ENCODE measurements at regions not wholly inside any gene's neighbourhood (a gene's known extent, or its start where the extent isn't known, plus 50 kb on each side); places are given as distances from the start of the nearest gene placed in this dataset.

GRCh38 chr11:94671553-94672366 is 96.4 kb upstream of the AMOTL1 start:
- no peak for DNase-seq (ENCODE audit: low read depth)
- no peak overlapping the region for H3K4me3 ChIP-seq (ENCODE audit: low read depth, low read length)

- no peak for DNase-seq (ENCODE audit: low read depth)
- H3K4me3 ChIP-seq (ENCODE audit: low read depth, low read length), result no peak overlapping the region
Observed at GRCh38 chr11:94672636-94673035, 95.5 kb upstream of the AMOTL1 start.

- H3K4me3 ChIP-seq (ENCODE audit: low read depth, low read length), result no peak overlapping the region
- no peak for DNase-seq (ENCODE audit: low read depth)
Observed at GRCh38 chr11:94673386-94673785, 94.8 kb upstream of the AMOTL1 start.

- no peak for DNase-seq (ENCODE audit: low read depth)
Observed at GRCh38 chr11:94673951-94674491, 94.1 kb upstream of the AMOTL1 start.

GRCh38 chr11:94675239-94675638 is 92.9 kb upstream of the AMOTL1 start:
- no peak overlapping the region for H3K4me3 ChIP-seq (ENCODE audit: low read depth, low read length)
- no peak for DNase-seq (ENCODE audit: low read depth)

More at GRCh38 chr11:94673951-94674491, 94.1 kb upstream of the AMOTL1 start:
- no peak overlapping the region for H3K4me3 ChIP-seq (ENCODE audit: low read depth, low read length)

GRCh38 chr11:94675813-94676212 is 92.3 kb upstream of the AMOTL1 start:
- H3K4me3 ChIP-seq (ENCODE audit: low read depth, low read length), result no peak overlapping the region
- DNase-seq (ENCODE audit: low read depth), result no peak

- H3K4me3 ChIP-seq (ENCODE audit: low read depth, low read length), result no peak overlapping the region
- DNase-seq (ENCODE audit: low read depth), result no peak
Observed at GRCh38 chr11:94676814-94677213, 91.3 kb upstream of the AMOTL1 start.

GRCh38 chr11:94678236-94678635 is 89.9 kb upstream of the AMOTL1 start:
- no peak overlapping the region for H3K4me3 ChIP-seq (ENCODE audit: low read depth, low read length)

GRCh38 chr11:94678901-94679300 is 89.3 kb upstream of the AMOTL1 start:
- DNase-seq (ENCODE audit: low read depth), result no peak
- H3K4me3 ChIP-seq (ENCODE audit: low read depth, low read length), result no peak overlapping the region

More at GRCh38 chr11:94678236-94678635, 89.9 kb upstream of the AMOTL1 start:
- DNase-seq (ENCODE audit: low read depth), result no peak

- DNase-seq (ENCODE audit: low read depth), result no peak
- no peak overlapping the region for H3K4me3 ChIP-seq (ENCODE audit: low read depth, low read length)
Observed at GRCh38 chr11:94680426-94680825, 87.7 kb upstream of the AMOTL1 start.

GRCh38 chr11:94681140-94681539 is 87.0 kb upstream of the AMOTL1 start:
- no peak overlapping the region for H3K4me3 ChIP-seq (ENCODE audit: low read depth, low read length)
- DNase-seq (ENCODE audit: low read depth), result no peak

- DNase-seq (ENCODE audit: low read depth), result no peak
- no peak overlapping the region for H3K4me3 ChIP-seq (ENCODE audit: low read depth, low read length)
Observed at GRCh38 chr11:94681852-94682251, 86.3 kb upstream of the AMOTL1 start.

GRCh38 chr11:94694309-94695060 is 73.7 kb upstream of the AMOTL1 start:
- no peak overlapping the region for H3K4me3 ChIP-seq (ENCODE audit: low read depth, low read length)
- no peak for DNase-seq (ENCODE audit: low read depth)

- no peak overlapping the region for H3K4me3 ChIP-seq (ENCODE audit: low read depth, low read length)
- DNase-seq (ENCODE audit: low read depth), result no peak
Observed at GRCh38 chr11:94697156-94697555, 71.0 kb upstream of the AMOTL1 start.

- DNase-seq (ENCODE audit: low read depth), result no peak
- H3K4me3 ChIP-seq (ENCODE audit: low read depth, low read length), result no peak overlapping the region
Observed at GRCh38 chr11:94700622-94701021, 67.5 kb upstream of the AMOTL1 start.

- no peak overlapping the region for H3K4me3 ChIP-seq (ENCODE audit: low read depth, low read length)
- no peak for DNase-seq (ENCODE audit: low read depth)
Observed at GRCh38 chr11:94702481-94702880, 65.7 kb upstream of the AMOTL1 start.

- DNase-seq (ENCODE audit: low read depth), result no peak
- H3K4me3 ChIP-seq (ENCODE audit: low read depth, low read length), result no peak overlapping the region
Observed at GRCh38 chr11:94705419-94705818, 62.7 kb upstream of the AMOTL1 start.

- no peak overlapping the region for H3K4me3 ChIP-seq (ENCODE audit: low read depth, low read length)
Observed at GRCh38 chr11:94705891-94706615, 62.1 kb upstream of the AMOTL1 start.

GRCh38 chr11:94708176-94708575 is 60.0 kb upstream of the AMOTL1 start:
- no peak overlapping the region for H3K4me3 ChIP-seq (ENCODE audit: low read depth, low read length)
- no peak for DNase-seq (ENCODE audit: low read depth)

More at GRCh38 chr11:94705891-94706615, 62.1 kb upstream of the AMOTL1 start:
- DNase-seq (ENCODE audit: low read depth), result peak; percentile 8

- no peak overlapping the region for H3K4me3 ChIP-seq (ENCODE audit: low read depth, low read length)
- no peak for DNase-seq (ENCODE audit: low read depth)
Observed at GRCh38 chr11:94708642-94709041, 59.5 kb upstream of the AMOTL1 start.

Measured in skeletal muscle cell (primary cell).